OCI-LY1 (cell line): ENCODE measurements at regions not wholly inside any gene's neighbourhood (a gene's known extent, or its start where the extent isn't known, plus 50 kb on each side); places are given as distances from the start of the nearest gene placed in this dataset.

Source experiments
- EZH2 ChIP-seq: fragments of 200-600 bp; sonication (generic), shearing (Covaris generic); IDR thresholded peaks from 2 replicates; pipeline ENCODE4 v1.8.0; 2017; ENCODE audit warnings: borderline replicate concordance, mixed run types, mild to moderate bottlenecking, antibody characterized with exemption, low read length, moderate library complexity, mixed read lengths
- TF ChIP-seq, protein P1 (sequence below): fragments of 200-600 bp; sonication (generic), shearing (Covaris generic); IDR thresholded peaks from 2 replicates; pipeline ENCODE4 v1.5.1; 2017; ENCODE audit warnings: mild to moderate bottlenecking, antibody characterized with exemption, low read length, moderate library complexity, mixed read lengths

GRCh38 chr5:116947691-116948528 lies 373.3 kb upstream of the SEMA6A start:
- TF ChIP-seq, protein P1, sequence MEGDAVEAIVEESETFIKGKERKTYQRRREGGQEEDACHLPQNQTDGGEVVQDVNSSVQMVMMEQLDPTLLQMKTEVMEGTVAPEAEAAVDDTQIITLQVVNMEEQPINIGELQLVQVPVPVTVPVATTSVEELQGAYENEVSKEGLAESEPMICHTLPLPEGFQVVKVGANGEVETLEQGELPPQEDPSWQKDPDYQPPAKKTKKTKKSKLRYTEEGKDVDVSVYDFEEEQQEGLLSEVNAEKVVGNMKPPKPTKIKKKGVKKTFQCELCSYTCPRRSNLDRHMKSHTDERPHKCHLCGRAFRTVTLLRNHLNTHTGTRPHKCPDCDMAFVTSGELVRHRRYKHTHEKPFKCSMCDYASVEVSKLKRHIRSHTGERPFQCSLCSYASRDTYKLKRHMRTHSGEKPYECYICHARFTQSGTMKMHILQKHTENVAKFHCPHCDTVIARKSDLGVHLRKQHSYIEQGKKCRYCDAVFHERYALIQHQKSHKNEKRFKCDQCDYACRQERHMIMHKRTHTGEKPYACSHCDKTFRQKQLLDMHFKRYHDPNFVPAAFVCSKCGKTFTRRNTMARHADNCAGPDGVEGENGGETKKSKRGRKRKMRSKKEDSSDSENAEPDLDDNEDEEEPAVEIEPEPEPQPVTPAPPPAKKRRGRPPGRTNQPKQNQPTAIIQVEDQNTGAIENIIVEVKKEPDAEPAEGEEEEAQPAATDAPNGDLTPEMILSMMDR, result peak; percentile 88
- TF ChIP-seq EZH2, result no peak
